OCI-LY1 (cell line): ENCODE measurements at regions not wholly inside any gene's neighbourhood (a gene's known extent, or its start where the extent isn't known, plus 50 kb on each side); places are given as distances from the start of the nearest gene placed in this dataset.

ENCODE experiments used
- CTCF ChIP-seq: fragments of 200-600 bp; sonication (generic), shearing (Covaris generic); IDR thresholded peaks from 2 replicates; pipeline ENCODE4 v1.5.1; 2017; ENCODE audit warnings: mild to moderate bottlenecking, antibody characterized with exemption, low read length, moderate library complexity, mixed read lengths
- EZH2 ChIP-seq: fragments of 200-600 bp; sonication (generic), shearing (Covaris generic); IDR thresholded peaks from 2 replicates; pipeline ENCODE4 v1.8.0; 2017; ENCODE audit warnings: borderline replicate concordance, mixed run types, mild to moderate bottlenecking, antibody characterized with exemption, low read length, moderate library complexity, mixed read lengths

DNA sequence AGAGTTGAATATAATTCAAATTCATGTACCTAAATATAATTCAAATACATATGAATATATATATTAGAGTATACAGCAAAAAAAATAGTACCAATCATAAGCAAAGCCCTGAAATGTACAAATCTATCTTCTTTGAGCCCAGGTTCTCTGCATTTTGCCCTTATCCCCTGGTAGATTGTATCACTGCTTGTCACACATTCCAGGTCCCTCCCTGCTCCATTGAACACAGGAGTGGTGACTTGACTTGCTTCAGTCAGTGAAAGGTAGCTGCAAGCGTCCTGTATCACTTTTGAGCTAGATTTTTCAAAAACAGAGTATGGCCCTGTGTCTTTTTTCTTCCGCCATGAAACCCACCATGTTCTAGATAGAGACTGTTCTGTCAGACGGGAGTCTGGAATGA lies 369.4 kb downstream of the LIG4 start:
- TF ChIP-seq EZH2 (no peak), CTCF (no peak)
